HG03025 (cell line): ENCODE measurements at regions not wholly inside any gene's neighbourhood (a gene's known extent, or its start where the extent isn't known, plus 50 kb on each side); places are given as distances from the start of the nearest gene placed in this dataset.
"Not testable (repeated sequence)": the region's sequence is repeated elsewhere in the genome, so short reads cannot be mapped to it uniquely, and the experiment has no call there.

Source experiments
- ATAC-seq: cut with Tn5 transposase; IDR thresholded peaks from one replicate; pipeline ENCODE4 v1.9.1; 2021; ENCODE audit warnings: mild to moderate bottlenecking, moderate library complexity; ENCODE audit not compliant: unreplicated experiment, low FRiP score

DNA sequence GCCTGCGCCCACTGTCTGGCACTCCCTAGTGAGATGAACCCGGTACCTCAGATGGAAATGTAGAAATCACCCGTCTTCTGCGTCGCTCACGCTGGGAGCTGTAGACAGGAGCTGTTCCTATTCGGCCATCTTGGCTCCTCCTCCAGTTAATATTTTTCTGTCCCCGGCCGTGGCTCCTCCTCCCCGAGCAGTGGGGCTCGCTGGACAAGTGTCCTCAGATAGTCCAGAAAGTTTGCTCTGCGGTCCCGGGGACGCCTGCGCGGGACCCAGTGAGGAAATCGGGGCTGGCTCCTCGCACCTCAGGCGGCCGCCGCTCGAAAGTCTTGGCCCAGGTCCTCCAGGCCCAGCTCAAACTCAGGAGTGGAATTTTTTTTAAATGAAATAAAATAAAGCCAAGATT, 749.3 kb upstream of the CHORDC1 start:
- not testable (repeated sequence) for ATAC-seq

GRCh38 chr11:90947930-90948329, 725.1 kb upstream of the CHORDC1 start:
- no peak for ATAC-seq

GRCh38 chr11:90930252-90930651, 707.4 kb upstream of the CHORDC1 start:
- no peak for ATAC-seq

DNA sequence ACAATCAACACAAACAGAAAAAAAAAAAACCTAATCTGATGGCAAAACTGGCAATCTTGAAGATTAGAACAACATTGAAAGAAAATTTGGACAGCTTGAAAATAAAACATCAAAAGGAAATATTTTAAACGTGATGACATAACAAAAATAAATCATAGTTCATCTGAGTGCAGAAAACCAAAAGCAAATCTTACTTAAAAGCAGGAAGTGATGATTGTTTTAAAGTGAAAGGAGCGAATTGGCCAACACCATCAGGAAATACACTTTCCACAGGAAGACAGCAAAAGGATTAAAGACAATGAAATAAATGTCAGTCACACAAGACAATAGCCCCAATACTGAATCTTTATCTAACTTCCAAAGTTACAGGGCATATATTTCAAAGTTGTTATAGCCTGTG, 696.5 kb upstream of the CHORDC1 start:
- no peak for ATAC-seq

DNA sequence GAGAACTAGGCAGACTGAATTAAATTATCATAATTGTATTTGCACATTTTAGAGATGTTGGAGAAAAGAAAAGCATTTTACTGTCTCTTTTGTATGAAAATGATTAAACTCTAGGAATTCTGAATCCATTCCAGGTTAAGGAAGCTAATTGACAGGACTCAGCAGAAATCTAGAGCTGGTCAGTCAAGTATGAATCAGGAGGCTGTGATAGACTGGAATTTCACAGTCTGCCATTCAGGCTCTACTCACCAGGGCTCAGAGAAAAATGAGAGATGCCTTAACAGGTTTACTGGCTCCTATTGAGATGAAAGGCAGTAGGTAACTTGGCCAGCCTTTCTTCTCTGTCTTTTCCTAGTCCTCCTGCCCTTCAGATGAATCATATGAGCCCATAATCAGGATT, 693.9 kb upstream of the CHORDC1 start:
- ATAC-seq = no peak

DNA sequence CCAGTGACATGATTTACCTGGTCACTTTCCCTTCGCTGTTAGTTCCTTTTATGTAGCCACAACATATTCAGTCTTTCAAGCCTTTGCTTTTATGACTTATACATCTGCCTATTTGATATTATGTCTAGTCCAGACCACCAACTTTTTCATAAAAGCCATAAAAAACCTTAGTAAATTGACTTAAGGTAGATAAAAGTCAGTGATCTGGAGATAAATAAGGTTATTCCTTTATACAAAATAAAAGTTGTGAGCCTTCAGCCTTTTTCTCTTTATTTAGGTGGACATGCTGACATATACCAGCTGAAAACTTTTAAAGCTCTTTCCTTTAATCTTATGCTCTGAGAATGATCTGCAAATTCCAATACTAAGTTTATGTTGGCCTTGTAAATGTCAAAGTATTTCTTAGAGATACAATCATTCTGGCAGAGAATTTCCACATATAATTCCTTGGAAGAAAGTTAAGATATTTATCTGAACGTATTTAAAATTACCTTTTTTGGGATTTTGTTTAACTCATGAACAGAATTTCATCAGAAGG, 690.4 kb upstream of the CHORDC1 start:
- no peak for ATAC-seq

DNA sequence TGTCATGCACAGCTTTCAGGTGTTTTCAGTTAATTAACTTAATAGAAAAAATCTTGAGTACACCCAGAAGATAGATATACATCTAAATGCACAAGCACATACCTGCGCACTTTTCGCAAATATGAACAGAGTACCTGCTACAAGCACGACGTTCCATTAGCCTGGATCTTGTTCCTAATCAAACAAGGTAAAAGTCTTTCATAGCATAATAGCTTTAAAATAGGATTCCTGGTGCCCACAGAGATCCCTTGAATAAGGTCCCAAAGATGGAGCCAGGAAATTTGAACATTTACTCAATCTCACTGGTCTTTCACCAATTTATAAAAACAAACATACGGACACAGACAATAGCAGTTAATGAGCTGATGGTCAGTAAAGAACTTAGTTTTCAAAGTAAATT, 689.8 kb upstream of the CHORDC1 start:
- ATAC-seq = no peak

- no peak for ATAC-seq
These were observed 688.3 kb upstream of the CHORDC1 start for GRCh38 chr11:90911192-90911591.

- ATAC-seq = no peak
These were observed 685.2 kb upstream of the CHORDC1 start for GRCh38 chr11:90908074-90908473.

- ATAC-seq = no peak
These were observed 673.0 kb upstream of the CHORDC1 start for GRCh38 chr11:90895850-90896249.

- ATAC-seq = no peak
These were observed 667.5 kb upstream of the CHORDC1 start for GRCh38 chr11:90890347-90890746.

GRCh38 chr11:90884181-90884580, 661.3 kb upstream of the CHORDC1 start:
- ATAC-seq = no peak

- no peak for ATAC-seq
These were observed 652.1 kb upstream of the CHORDC1 start for GRCh38 chr11:90874986-90875385.

DNA sequence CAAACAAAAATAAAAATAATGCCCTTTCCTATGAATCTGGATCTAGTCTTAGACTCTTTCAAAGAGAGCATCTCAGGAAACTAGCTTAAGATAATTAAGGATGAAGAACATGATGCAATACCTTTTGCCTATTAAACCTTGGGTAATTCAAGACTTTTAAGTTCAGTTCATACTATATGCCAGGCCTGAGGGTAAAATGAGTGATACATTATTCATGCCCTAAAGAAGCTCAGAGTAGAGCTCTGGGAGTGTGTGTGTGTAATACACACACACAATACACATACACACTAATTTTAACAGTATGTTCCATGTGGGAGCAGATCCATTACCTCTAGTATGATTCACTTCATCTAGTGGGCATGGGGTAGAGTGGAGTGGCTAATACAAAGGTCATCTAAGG, 651.4 kb upstream of the CHORDC1 start:
- ATAC-seq = no peak

DNA sequence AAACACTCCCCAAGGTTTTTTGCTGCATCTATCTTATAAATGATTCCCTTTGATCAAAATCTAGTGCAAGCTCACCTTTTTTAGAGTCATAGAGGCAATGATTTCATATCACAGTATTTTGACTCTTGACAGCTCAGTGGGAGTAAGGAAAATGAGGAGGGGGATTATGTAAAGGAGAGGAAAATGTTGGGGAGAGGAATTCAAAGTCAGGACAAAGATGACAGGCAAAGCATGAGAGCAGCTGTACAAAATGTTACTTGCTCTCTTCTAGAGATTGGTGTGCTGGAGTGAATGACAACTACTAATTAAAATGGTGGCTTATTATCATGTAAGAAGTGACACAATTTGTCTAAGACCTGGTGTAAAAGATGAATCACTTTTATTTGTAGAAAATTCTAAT, 644.6 kb upstream of the CHORDC1 start:
- ATAC-seq = no peak

DNA sequence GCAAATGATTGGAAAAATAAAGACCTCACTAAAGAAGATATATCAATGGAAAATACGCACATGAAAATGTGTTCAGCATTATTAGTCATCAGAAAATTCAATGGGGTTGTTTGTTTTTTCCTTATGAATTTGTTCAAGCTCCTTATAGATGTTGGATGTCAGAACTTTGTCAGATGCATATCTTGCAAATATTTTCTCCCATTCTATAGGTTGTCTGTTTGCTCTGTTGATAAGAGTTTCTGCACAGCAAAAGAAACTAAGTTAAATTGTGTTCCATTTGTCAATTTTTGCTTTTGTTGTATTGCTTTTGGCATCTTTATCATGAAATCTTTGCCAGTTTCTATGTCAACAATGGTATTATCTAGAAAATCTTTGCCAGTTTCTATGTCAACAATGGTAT, 633.9 kb upstream of the CHORDC1 start:
- ATAC-seq = no peak

- ATAC-seq = no peak
These were observed 632.7 kb upstream of the CHORDC1 start for GRCh38 chr11:90855531-90855930.

- ATAC-seq = no peak
These were observed 628.3 kb upstream of the CHORDC1 start for GRCh38 chr11:90851196-90851595.

GRCh38 chr11:90849312-90849711, 626.5 kb upstream of the CHORDC1 start:
- ATAC-seq = no peak

DNA sequence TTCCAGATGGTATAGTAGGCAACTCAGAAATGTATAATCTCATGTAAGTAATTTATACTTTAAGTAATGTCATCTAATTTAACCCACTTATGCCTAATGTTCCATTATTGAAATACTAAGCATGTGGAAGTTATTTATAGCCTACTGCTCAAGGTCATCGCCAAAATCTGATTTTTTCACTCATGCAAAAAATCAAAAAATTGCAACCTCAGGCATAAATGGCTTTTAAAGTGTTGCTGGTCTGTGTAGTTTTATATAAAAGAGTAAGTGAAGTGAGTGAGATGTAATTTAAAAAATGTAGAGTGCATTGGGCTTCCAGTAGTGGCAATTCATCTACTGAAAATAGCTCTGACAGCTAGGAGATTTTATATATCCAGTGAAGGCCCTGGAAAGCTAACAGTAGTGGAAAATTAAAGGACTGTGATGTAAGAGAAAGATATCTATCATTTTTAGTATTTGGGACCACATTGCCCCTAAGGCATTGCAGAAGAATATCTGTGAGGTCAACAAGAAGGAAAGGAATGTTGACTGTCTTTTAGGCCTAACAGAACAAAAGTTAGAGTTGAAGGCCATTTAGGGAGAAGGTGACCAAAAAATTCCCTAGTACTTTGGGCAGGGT, 624.5 kb upstream of the CHORDC1 start:
- ATAC-seq = no peak

DNA sequence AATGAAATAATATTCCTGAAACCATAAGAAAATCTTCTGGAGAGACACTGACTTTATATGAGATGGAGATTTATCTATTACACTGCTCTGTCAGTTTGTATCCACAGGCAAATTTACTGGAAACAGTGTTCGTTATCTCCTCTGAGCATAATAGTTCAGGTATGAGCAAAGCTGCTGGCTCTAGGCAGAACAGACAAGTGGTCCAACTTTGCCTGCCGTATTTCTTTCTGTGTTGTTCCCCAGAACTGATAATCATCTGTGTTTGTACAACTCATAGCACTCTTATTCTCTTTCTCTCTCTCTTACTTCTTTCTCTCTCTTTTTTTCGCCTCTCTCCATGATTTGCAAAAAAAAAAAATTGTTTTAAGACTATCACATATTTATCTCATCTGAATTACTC, 623.8 kb upstream of the CHORDC1 start:
- no peak for ATAC-seq

DNA sequence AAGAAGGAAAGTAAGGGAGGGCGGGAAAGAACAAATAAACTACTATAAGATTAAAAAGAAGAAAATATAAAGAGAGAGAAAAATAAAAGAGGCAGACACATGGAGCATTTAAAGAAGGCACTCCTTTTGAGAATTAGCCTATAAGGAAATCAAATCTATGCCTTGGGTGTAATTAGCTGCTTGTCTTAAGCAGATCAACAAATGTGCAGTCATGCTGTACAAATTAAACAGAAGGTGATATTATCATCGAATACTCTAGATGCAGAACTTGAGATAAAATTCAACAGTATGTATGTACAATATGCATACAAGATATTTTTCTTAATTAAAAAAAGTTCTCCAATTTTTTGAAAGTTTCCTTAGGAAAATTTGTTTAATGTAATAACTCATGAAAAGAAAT, 623.0 kb upstream of the CHORDC1 start:
- ATAC-seq = no peak

- no peak for ATAC-seq
These were observed 622.3 kb upstream of the CHORDC1 start for GRCh38 chr11:90845126-90845525.
